WTC11 (cell line): ENCODE measurements at regions not wholly inside any gene's neighbourhood (a gene's known extent, or its start where the extent isn't known, plus 50 kb on each side); places are given as distances from the start of the nearest gene placed in this dataset.

ENCODE experiments used
- ATAC-seq: fragments of 200-7000 bp; cut with Tn5 transposase; 2 replicates; pipeline ENCODE4 v1.10.0; 2021; ENCODE audit warnings: mild to moderate bottlenecking, moderate library complexity
- CTCF ChIA-PET: fragments of 300-600 bp; sonication (Branson Sonifier 250); formaldehyde crosslinking; loops from one replicate; lab custom pipeline; 2021; ENCODE audit warnings: antibody characterized with exemption; lab: Charles Lee
- POLR2A ChIA-PET: fragments of 350-600 bp; sonication (Branson Sonifier 250); formaldehyde crosslinking; loops from one replicate; lab custom pipeline; 2021; ENCODE audit warnings: antibody characterized with exemption; lab: Charles Lee
- DNase-seq: peaks from one replicate; pipeline ENCODE4 v3.0.0; 2021; ENCODE audit warnings: low spot score
- H3K27ac Mint-ChIP-seq: 2 replicates; pipeline ENCODE4 v1.8.0; 2021; ENCODE audit warnings: mixed read lengths
- H3K27me3 Mint-ChIP-seq: 2 replicates; pipeline ENCODE4 v1.8.0; 2021; ENCODE audit warnings: low read depth, mild to moderate bottlenecking, moderate library complexity, mixed read lengths
- H3K36me3 Mint-ChIP-seq: 2 replicates; pipeline ENCODE4 v1.8.0; 2021; ENCODE audit warnings: mixed read lengths
- H3K4me1 Mint-ChIP-seq: 2 replicates; pipeline ENCODE4 v1.8.0; 2022; ENCODE audit warnings: mixed read lengths
- H3K4me3 Mint-ChIP-seq: 2 replicates; pipeline ENCODE4 v1.8.0; 2021; ENCODE audit warnings: mild to moderate bottlenecking, moderate library complexity, mixed read lengths
- H3K9me3 Mint-ChIP-seq: 2 replicates; pipeline ENCODE4 v1.8.0; 2021; ENCODE audit warnings: mixed read lengths
- CTCF ChIP-seq: fragments of 200-600 bp; IDR thresholded peaks from 2 replicates; pipeline ENCODE4 v1.8.0; 2022; ENCODE audit warnings: antibody characterized with exemption
- ELF4 ChIP-seq: sonication (generic); formaldehyde crosslinking; IDR thresholded peaks from 2 replicates; pipeline ENCODE4 v1.8.1; 2022; ENCODE audit warnings: low read depth, mild to moderate bottlenecking, moderate library complexity, missing genetic modification reagents
- ERG ChIP-seq: fragments of 250-450 bp; sonication (Bioruptor Pico); IDR thresholded peaks from 2 replicates; pipeline ENCODE4 v1.8.0; 2021; ENCODE audit warnings: mild to moderate bottlenecking
- JAZF1 ChIP-seq: fragments of 250-450 bp; sonication (Bioruptor Pico); IDR thresholded peaks from 2 replicates; pipeline ENCODE4 v1.9.0; 2021; ENCODE audit warnings: moderate library complexity, mild to moderate bottlenecking, inconsistent platforms
- KAT7 ChIP-seq: sonication (generic); formaldehyde crosslinking; IDR thresholded peaks from 2 replicates; pipeline ENCODE4 v1.8.1; 2023; ENCODE audit warnings: missing genetic modification reagents, mild to moderate bottlenecking, borderline replicate concordance
- MYBL2 ChIP-seq: sonication (generic); formaldehyde crosslinking; IDR thresholded peaks from 2 replicates; pipeline ENCODE4 v1.8.1; 2023; ENCODE audit warnings: mild to moderate bottlenecking, moderate library complexity, missing genetic modification reagents
- SMAD4 ChIP-seq: sonication (generic); formaldehyde crosslinking; IDR thresholded peaks from 2 replicates; pipeline ENCODE4 v1.8.0; 2022; ENCODE audit warnings: mild to moderate bottlenecking, missing genetic modification reagents
- SP1 ChIP-seq: sonication (generic); formaldehyde crosslinking; conservative IDR thresholded peaks from 2 replicates; pipeline ENCODE4 v1.8.1; 2022; ENCODE audit warnings: missing genetic modification reagents
- ZNF219 ChIP-seq: sonication (generic); formaldehyde crosslinking; IDR thresholded peaks from 2 replicates; pipeline ENCODE4 v1.8.0; 2023; ENCODE audit warnings: missing genetic modification reagents, mild to moderate bottlenecking, borderline replicate concordance
- ZNF232 ChIP-seq: sonication (generic); formaldehyde crosslinking; IDR thresholded peaks from 2 replicates; pipeline ENCODE4 v1.8.0; 2022; ENCODE audit warnings: mild to moderate bottlenecking, missing genetic modification reagents
- ZNF263 ChIP-seq: sonication (generic); formaldehyde crosslinking; IDR thresholded peaks from 2 replicates; pipeline ENCODE4 v1.8.1; 2022; ENCODE audit warnings: low read depth, mild to moderate bottlenecking, moderate library complexity, missing genetic modification reagents
- ZNF425 ChIP-seq: fragments of 250-450 bp; sonication (Bioruptor Pico); conservative IDR thresholded peaks from 2 replicates; pipeline ENCODE4 v1.9.0; 2021; ENCODE audit warnings: mild to moderate bottlenecking
- TF ChIP-seq, protein P1 (sequence below): sonication (generic); formaldehyde crosslinking; IDR thresholded peaks from 2 replicates; pipeline ENCODE4 v1.8.1; 2022; ENCODE audit warnings: low read depth, mild to moderate bottlenecking, moderate library complexity, missing genetic modification reagents, borderline replicate concordance
- TF ChIP-seq, protein P2 (sequence below): sonication (generic); formaldehyde crosslinking; IDR thresholded peaks from 2 replicates; pipeline ENCODE4 v1.8.1; 2023; ENCODE audit warnings: mild to moderate bottlenecking, missing genetic modification reagents, moderate library complexity
- TF ChIP-seq, protein P3 (sequence below): fragments of 250-450 bp; sonication (Bioruptor Pico); IDR thresholded peaks from 2 replicates; pipeline ENCODE4 v1.9.0; 2021; ENCODE audit warnings: mild to moderate bottlenecking

DNA sequence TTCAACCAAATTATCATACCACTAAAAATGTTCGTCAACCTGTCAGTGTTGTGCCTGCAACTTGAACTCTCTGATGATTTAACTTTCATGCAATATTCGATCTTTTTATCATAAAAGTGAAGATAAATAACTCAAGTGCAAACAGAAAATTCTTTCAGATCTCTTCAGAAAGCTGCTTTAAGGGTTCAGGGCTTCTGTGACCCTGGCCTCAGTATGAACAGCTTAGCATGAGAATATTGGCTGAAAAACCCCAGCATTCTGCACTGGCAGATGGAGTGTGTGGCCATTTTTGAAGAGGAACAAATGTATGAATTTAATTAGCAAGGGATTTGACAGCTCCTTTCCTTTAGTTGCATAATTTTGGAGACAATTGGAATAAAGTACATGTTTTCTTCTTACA lies 851.4 kb upstream of the SOX11 start:
- no peak overlapping the region for H3K27ac Mint-ChIP-seq
- ATAC-seq (no peak), DNase-seq (no peak)
- H3K4me3 Mint-ChIP-seq: no peak overlapping the region
- POLR2A ChIA-PET: no interaction called here
- TF ChIP-seq MYBL2 (CRISPR knock-in tag) (no peak), ZNF263 (CRISPR knock-in tag) (no peak), JAZF1 (CRISPR knock-in tag) (no peak), SMAD4 (no peak)
- TF ChIP-seq, all 79 proteins: peak for 0
- CTCF ChIA-PET: no interaction called here
- H3K27me3 Mint-ChIP-seq: peaks cover 21% of the 10 kb centered on the region
- H3K9me3 Mint-ChIP-seq: peaks cover 88% of the 10 kb centered on the region
- no peaks in the 10 kb centered on the region for H3K4me1 Mint-ChIP-seq
- H3K36me3 Mint-ChIP-seq: peaks cover 81% of the 10 kb centered on the region

DNA sequence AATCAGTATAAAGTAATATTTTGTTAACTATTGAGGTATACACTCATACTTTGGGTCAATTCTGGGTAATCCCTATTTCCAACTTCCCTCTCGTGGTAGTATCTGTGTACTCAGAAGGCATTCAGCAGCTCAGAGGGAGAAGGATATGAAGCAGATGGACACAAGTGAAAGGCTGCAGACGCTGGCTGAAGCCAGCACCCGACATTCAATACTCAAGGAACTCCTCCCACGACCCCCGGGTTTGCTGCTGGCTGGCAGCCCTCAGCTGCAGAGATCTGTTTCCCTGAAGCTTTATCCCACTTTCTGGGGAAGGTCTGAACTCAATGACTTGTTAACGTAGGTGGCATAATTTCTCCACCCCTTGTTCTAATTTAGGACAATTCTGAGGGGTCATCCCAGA lies 847.3 kb upstream of the SOX11 start:
- ChIA-PET CTCF (no interaction called here), POLR2A (no interaction called here)
- Mint-ChIP-seq H3K4me3 (no peak overlapping the region), H3K4me1 (no peaks in the 10 kb centered on the region), H3K27ac (no peak overlapping the region)
- ATAC-seq (no peak), DNase-seq (no peak)
- no peak for TF ChIP-seq ZNF425 (CRISPR knock-in tag)
- TF ChIP-seq ZNF219 (CRISPR knock-in tag): no peak
- TF ChIP-seq, protein P1, sequence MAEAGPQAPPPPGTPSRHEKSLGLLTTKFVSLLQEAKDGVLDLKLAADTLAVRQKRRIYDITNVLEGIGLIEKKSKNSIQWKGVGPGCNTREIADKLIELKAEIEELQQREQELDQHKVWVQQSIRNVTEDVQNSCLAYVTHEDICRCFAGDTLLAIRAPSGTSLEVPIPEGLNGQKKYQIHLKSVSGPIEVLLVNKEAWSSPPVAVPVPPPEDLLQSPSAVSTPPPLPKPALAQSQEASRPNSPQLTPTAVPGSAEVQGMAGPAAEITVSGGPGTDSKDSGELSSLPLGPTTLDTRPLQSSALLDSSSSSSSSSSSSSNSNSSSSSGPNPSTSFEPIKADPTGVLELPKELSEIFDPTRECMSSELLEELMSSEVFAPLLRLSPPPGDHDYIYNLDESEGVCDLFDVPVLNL (CRISPR knock-in tag): no peak
- TF ChIP-seq ELF4 (CRISPR knock-in tag): no peak
- TF ChIP-seq SMAD4: no peak
- TF ChIP-seq KAT7 (CRISPR knock-in tag): no peak
- TF ChIP-seq ZNF232 (CRISPR knock-in tag): no peak
- TF ChIP-seq, protein P2, sequence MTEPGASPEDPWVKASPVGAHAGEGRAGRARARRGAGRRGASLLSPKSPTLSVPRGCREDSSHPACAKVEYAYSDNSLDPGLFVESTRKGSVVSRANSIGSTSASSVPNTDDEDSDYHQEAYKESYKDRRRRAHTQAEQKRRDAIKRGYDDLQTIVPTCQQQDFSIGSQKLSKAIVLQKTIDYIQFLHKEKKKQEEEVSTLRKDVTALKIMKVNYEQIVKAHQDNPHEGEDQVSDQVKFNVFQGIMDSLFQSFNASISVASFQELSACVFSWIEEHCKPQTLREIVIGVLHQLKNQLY (CRISPR knock-in tag): no peak
- TF ChIP-seq ERG: no peak
- no peak for TF ChIP-seq SP1 (CRISPR knock-in tag)
- TF ChIP-seq, protein P3, sequence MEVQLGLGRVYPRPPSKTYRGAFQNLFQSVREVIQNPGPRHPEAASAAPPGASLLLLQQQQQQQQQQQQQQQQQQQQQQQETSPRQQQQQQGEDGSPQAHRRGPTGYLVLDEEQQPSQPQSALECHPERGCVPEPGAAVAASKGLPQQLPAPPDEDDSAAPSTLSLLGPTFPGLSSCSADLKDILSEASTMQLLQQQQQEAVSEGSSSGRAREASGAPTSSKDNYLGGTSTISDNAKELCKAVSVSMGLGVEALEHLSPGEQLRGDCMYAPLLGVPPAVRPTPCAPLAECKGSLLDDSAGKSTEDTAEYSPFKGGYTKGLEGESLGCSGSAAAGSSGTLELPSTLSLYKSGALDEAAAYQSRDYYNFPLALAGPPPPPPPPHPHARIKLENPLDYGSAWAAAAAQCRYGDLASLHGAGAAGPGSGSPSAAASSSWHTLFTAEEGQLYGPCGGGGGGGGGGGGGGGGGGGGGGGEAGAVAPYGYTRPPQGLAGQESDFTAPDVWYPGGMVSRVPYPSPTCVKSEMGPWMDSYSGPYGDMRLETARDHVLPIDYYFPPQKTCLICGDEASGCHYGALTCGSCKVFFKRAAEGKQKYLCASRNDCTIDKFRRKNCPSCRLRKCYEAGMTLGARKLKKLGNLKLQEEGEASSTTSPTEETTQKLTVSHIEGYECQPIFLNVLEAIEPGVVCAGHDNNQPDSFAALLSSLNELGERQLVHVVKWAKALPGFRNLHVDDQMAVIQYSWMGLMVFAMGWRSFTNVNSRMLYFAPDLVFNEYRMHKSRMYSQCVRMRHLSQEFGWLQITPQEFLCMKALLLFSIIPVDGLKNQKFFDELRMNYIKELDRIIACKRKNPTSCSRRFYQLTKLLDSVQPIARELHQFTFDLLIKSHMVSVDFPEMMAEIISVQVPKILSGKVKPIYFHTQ: no peak
- no peak for TF ChIP-seq CTCF
- TF ChIP-seq, all 79 proteins: peak for 0
- Mint-ChIP-seq H3K9me3 (peaks cover 74% of the 10 kb centered on the region), H3K27me3 (peaks cover 24% of the 10 kb centered on the region), H3K36me3 (peaks cover 67% of the 10 kb centered on the region)
